ENCODE measurements at regions not wholly inside any gene's neighbourhood (a gene's known extent, or its start where the extent isn't known, plus 50 kb on each side); places are given as distances from the start of the nearest gene placed in this dataset.

- TF ChIP-seq TARDBP (IDR thresholded peaks at IDR 0.05): no peak
- TF ChIP-seq PKNOX1 (IDR thresholded peaks at IDR 0.05): no peak
- TF ChIP-seq SP1 (IDR thresholded peaks at IDR 0.05): no peak
- TF ChIP-seq FOXM1 (IDR thresholded peaks at IDR 0.05; ENCODE audit: borderline replicate concordance): no peak
Observed at GRCh38 chr2:37468170-37468569, 123.7 kb downstream of the QPCT start.

All from HEK293T (cell line).